MV-4-11 (cell line): ENCODE measurements at regions not wholly inside any gene's neighbourhood (a gene's known extent, or its start where the extent isn't known, plus 50 kb on each side); places are given as distances from the start of the nearest gene placed in this dataset.
A peak's percentile ranks its signal among the peaks of the same experiment; 100 is the strongest.

Experiments
- DNase-seq: peaks from one replicate; lab custom pipeline; 2025; lab: John Stamatoyannopoulos, UW

GRCh38 chr4:123841447-123842121 is 445.0 kb downstream of the SPRY1 start:
- no peak for DNase-seq

- DNase-seq = no peak
These were observed 446.5 kb downstream of the SPRY1 start for GRCh38 chr4:123843137-123843536.

- no peak for DNase-seq
These were observed 447.8 kb downstream of the SPRY1 start for GRCh38 chr4:123844374-123844773.

GRCh38 chr4:123846092-123846491 is 449.5 kb downstream of the SPRY1 start:
- no peak for DNase-seq

- no peak for DNase-seq
These were observed 450.0 kb downstream of the SPRY1 start for GRCh38 chr4:123846561-123846960.

- DNase-seq = no peak
These were observed 452.0 kb downstream of the SPRY1 start for GRCh38 chr4:123848606-123849005.

GRCh38 chr4:123849495-123849894 is 452.9 kb downstream of the SPRY1 start:
- DNase-seq = no peak

GRCh38 chr4:123851521-123851920 is 454.9 kb downstream of the SPRY1 start:
- no peak for DNase-seq

GRCh38 chr4:123853651-123854050 is 457.1 kb downstream of the SPRY1 start:
- DNase-seq = no peak

- DNase-seq = no peak
These were observed 460.3 kb downstream of the SPRY1 start for GRCh38 chr4:123856689-123857545.

- DNase-seq = no peak
These were observed 461.9 kb downstream of the SPRY1 start for GRCh38 chr4:123858465-123858864.

- DNase-seq = no peak
These were observed 466.2 kb downstream of the SPRY1 start for GRCh38 chr4:123862812-123863211.

- DNase-seq = no peak
These were observed 470.2 kb downstream of the SPRY1 start for GRCh38 chr4:123866796-123867195.

GRCh38 chr4:123867910-123868587 is 471.5 kb downstream of the SPRY1 start:
- peak; percentile 74 for DNase-seq

- no peak for DNase-seq
These were observed 473.0 kb downstream of the SPRY1 start for GRCh38 chr4:123869286-123870215.

- DNase-seq = no peak
These were observed 473.8 kb downstream of the SPRY1 start for GRCh38 chr4:123870216-123870876.

GRCh38 chr4:123871341-123871740 is 474.7 kb downstream of the SPRY1 start:
- DNase-seq = no peak

- no peak for DNase-seq
These were observed 477.5 kb downstream of the SPRY1 start for GRCh38 chr4:123874063-123874462.

- no peak for DNase-seq
These were observed 479.5 kb downstream of the SPRY1 start for GRCh38 chr4:123876143-123876542.

- no peak for DNase-seq
These were observed 480.1 kb downstream of the SPRY1 start for GRCh38 chr4:123876671-123877101.

GRCh38 chr4:123877551-123877950 is 481.0 kb downstream of the SPRY1 start:
- no peak for DNase-seq
